Ishikawa (cell line): ENCODE measurements at regions not wholly inside any gene's neighbourhood (a gene's known extent, or its start where the extent isn't known, plus 50 kb on each side); places are given as distances from the start of the nearest gene placed in this dataset.

Source experiments
- CEBPB ChIP-seq: IDR thresholded peaks from 2 replicates; pipeline ENCODE4 v1.6.1; 2012
- CREB1 ChIP-seq: IDR thresholded peaks from 2 replicates; pipeline ENCODE4 v1.6.1; 2012; ENCODE audit warnings: low read depth
- EGR1 ChIP-seq: IDR thresholded peaks from 2 replicates; pipeline ENCODE4 v1.6.1; 2012
- EP300 ChIP-seq: IDR thresholded peaks from 2 replicates; pipeline ENCODE4 v1.6.1; 2012; ENCODE audit warnings: borderline replicate concordance
- FOXM1 ChIP-seq: IDR thresholded peaks from 2 replicates; pipeline ENCODE4 v1.6.1; 2012; ENCODE audit warnings: low read depth, borderline replicate concordance
- NFIC ChIP-seq: IDR thresholded peaks from 2 replicates; pipeline ENCODE4 v1.6.1; 2012
- RAD21 ChIP-seq: IDR thresholded peaks from 2 replicates; pipeline ENCODE4 v1.6.1; 2012; ENCODE audit warnings: low read depth
- TAF1 ChIP-seq: IDR thresholded peaks from 2 replicates; pipeline ENCODE4 v1.6.1; 2012; ENCODE audit warnings: low read depth, mild to moderate bottlenecking
- TCF12 ChIP-seq: IDR thresholded peaks from 2 replicates; pipeline ENCODE4 v1.6.1; 2012; ENCODE audit warnings: low read depth
- TEAD4 ChIP-seq: IDR thresholded peaks from 2 replicates; pipeline ENCODE4 v1.6.1; 2012
- YY1 ChIP-seq: IDR thresholded peaks from 2 replicates; pipeline ENCODE4 v1.6.1; 2012; ENCODE audit warnings: low read depth
- ZBTB7A ChIP-seq: IDR thresholded peaks from 2 replicates; pipeline ENCODE4 v1.6.1; 2012; ENCODE audit warnings: low read depth
- TF ChIP-seq, protein P1 (sequence below): IDR thresholded peaks from 2 replicates; pipeline ENCODE4 v1.6.1; 2012
- TF ChIP-seq, protein P2 (sequence below): IDR thresholded peaks from 2 replicates; pipeline ENCODE4 v1.6.1; 2012
- TF ChIP-seq, protein P3 (sequence below): IDR thresholded peaks from 2 replicates; pipeline ENCODE4 v1.6.1; 2012; ENCODE audit warnings: low read depth, mild to moderate bottlenecking

DNA sequence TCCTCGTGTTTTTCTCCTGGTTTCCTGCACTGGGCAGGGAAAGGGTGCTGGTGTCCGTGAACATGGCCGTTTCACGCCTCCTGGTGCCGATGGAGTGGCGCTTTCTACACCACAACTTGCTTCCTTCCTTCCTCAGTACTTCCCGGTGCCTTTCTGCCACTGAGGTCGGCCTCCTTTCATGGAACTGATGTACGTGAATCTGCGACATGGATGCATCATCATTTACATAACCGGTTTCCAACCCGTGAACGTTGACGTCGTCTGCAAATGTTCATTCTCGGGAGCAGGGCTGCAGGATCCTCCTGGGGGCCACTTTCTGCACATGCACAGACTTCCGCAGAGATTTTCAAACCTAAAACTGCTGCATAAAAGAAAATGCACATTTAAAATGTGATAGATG lies 474.4 kb downstream of the BRD1 start:
- TF ChIP-seq TCF12 (no peak), FOXM1 (no peak), TEAD4 (no peak), NFIC (no peak), CREB1 (no peak), EGR1 (no peak), CEBPB (no peak), EP300 (no peak), RAD21 (no peak), TAF1 (no peak)
- TF ChIP-seq, protein P1, sequence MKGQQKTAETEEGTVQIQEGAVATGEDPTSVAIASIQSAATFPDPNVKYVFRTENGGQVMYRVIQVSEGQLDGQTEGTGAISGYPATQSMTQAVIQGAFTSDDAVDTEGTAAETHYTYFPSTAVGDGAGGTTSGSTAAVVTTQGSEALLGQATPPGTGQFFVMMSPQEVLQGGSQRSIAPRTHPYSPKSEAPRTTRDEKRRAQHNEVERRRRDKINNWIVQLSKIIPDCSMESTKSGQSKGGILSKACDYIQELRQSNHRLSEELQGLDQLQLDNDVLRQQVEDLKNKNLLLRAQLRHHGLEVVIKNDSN: no peak
- TF ChIP-seq, protein P2, sequence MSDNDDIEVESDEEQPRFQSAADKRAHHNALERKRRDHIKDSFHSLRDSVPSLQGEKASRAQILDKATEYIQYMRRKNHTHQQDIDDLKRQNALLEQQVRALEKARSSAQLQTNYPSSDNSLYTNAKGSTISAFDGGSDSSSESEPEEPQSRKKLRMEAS: no peak

DNA sequence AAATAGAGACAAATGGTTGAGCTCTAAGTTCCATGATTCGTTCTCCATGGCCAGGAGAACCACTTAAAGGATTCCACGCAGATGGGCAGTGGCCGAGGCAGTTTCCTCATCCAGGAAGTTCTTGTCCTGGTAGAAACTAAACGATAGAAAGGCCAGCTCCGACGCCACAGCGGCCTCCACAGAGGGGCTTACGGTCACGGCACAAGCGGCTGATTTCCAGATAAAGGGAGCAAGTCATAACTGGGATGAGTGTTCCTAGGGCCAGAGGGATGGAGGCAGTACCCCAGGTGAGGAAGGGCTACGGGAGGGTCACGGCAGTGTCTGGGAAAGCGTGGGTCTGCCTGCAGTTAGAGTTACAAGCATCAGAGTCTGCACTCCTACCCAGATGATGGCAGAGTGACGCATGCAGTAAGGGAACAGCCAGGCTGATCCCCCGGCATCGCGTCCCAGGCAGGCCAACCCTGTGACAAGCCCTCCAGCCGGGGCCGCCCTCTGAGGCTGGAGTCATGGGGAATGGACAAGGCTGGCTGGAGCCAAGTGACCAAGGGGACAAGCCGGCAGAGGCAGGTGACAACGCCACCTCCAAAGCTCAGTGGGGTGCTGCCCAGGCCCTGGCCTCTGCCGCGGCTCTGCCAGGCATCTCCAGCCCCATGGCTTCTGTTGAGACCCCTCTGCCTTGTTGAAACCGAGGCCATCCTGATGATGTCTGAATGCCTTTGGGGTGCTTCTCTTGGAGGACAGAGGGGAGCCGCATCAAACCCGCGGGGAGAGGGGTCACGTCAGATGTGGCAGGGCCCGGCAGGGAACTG lies 475.1 kb downstream of the BRD1 start:
- TF ChIP-seq CEBPB (no peak), NFIC (no peak), EP300 (no peak), TCF12 (no peak)
- TF ChIP-seq, protein P1: no peak
- TF ChIP-seq, protein P2: no peak

DNA sequence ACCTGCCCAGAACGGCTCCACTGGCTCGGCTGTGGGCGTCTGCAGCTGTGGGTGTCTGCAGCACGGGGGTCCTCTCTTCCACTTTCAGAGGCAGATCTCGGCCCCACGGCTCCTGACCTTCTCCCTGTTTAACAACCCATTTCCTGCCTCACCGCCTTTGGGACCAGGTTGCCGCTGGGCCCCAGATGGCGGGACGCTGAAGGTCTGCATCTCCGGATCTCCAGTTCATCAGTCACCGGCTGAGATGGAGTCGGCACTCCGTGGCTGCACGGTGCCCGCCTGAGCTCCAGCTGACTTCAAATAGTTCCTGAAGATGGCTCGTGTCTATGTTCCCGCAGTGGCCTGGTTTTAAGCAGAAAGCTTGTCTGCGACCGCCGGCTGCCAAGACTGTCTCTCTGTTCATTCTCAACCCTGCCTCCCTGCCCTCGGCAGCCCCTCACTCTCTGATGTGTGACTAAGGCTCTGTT lies 475.9 kb downstream of the BRD1 start:
- TF ChIP-seq ZBTB7A: no peak
- no peak for TF ChIP-seq CREB1
- TF ChIP-seq EGR1: no peak
- TF ChIP-seq NFIC: no peak
- TF ChIP-seq TAF1: no peak
- TF ChIP-seq, protein P3, sequence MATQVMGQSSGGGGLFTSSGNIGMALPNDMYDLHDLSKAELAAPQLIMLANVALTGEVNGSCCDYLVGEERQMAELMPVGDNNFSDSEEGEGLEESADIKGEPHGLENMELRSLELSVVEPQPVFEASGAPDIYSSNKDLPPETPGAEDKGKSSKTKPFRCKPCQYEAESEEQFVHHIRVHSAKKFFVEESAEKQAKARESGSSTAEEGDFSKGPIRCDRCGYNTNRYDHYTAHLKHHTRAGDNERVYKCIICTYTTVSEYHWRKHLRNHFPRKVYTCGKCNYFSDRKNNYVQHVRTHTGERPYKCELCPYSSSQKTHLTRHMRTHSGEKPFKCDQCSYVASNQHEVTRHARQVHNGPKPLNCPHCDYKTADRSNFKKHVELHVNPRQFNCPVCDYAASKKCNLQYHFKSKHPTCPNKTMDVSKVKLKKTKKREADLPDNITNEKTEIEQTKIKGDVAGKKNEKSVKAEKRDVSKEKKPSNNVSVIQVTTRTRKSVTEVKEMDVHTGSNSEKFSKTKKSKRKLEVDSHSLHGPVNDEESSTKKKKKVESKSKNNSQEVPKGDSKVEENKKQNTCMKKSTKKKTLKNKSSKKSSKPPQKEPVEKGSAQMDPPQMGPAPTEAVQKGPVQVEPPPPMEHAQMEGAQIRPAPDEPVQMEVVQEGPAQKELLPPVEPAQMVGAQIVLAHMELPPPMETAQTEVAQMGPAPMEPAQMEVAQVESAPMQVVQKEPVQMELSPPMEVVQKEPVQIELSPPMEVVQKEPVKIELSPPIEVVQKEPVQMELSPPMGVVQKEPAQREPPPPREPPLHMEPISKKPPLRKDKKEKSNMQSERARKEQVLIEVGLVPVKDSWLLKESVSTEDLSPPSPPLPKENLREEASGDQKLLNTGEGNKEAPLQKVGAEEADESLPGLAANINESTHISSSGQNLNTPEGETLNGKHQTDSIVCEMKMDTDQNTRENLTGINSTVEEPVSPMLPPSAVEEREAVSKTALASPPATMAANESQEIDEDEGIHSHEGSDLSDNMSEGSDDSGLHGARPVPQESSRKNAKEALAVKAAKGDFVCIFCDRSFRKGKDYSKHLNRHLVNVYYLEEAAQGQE: no peak
- no peak for TF ChIP-seq FOXM1
- no peak for TF ChIP-seq YY1
- TF ChIP-seq RAD21: no peak
- TF ChIP-seq TEAD4: no peak
- TF ChIP-seq, protein P2: no peak
- TF ChIP-seq EP300: no peak
- TF ChIP-seq TCF12: no peak
- no peak for TF ChIP-seq CEBPB
- TF ChIP-seq, protein P1: no peak

DNA sequence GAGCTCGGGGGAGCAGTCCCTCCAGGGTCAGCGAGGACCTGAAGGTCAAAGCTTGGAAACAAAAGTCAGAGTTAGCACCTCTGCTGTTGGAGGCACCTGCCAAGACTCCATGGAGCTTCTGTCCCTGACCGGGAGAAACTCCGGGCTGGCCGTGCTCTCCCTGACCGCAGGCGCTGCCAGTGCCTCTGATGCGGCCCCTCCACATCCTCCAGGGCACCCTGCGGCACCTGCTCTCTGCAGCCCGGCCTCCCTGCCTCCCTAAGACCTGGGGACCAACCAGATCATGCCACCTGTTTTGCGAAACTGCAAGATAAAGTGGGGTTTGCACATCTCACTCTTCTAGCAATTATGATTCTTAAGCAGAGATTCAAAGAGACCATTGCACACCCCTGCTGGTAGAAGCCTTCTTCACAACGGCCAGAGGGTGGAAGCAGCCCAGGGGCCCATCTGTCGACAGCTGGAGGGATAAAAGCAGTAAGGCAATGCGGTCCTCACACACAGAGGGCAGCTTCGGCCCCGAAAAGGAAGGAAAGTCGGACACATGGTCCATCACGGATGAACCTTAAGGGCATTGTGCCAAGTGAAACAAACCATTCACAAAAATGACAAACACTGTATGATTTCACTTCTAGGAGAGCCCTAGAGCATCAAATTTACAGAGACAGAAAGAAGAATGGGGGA lies 477.1 kb downstream of the BRD1 start:
- TF ChIP-seq TCF12: no peak
- TF ChIP-seq ZBTB7A: no peak
- TF ChIP-seq TAF1: no peak

DNA sequence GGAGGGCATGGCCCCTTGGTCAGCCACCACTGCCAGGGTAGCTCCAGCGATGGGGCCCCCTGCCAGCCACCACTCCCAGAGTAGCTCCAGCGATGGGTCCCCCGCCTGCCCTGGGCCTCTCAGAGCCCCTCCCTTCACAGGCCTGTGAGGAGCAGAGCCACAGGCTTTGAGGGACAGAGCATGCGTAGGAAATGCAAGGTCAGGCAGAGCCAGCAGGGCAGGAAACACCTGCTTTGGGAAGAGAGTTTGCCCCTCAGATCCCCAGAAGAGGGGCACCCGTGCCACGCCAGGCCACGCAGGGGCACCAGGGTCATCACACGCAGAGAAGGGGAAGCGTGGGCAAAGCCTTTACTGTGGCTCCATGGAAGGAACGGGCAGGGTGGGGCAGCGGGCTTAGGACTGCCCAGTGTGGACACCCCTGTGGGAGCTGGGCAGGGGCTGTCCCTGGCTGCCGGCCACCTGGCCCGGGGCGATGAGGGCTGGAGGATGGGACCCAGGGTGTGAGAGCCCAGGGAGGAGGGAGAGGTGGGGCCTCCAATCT lies 477.8 kb downstream of the BRD1 start:
- no peak for TF ChIP-seq TEAD4
- TF ChIP-seq, protein P2: no peak
- no peak for TF ChIP-seq TAF1
- TF ChIP-seq NFIC: no peak
- TF ChIP-seq, protein P3: no peak
- no peak for TF ChIP-seq EP300
- no peak for TF ChIP-seq FOXM1
